ENCODE measurements at regions not wholly inside any gene's neighbourhood (a gene's known extent, or its start where the extent isn't known, plus 50 kb on each side); places are given as distances from the start of the nearest gene placed in this dataset.
"Not testable (repeated sequence)": the region's sequence is repeated elsewhere in the genome, so short reads cannot be mapped to it uniquely, and the experiment has no call there.

DNA sequence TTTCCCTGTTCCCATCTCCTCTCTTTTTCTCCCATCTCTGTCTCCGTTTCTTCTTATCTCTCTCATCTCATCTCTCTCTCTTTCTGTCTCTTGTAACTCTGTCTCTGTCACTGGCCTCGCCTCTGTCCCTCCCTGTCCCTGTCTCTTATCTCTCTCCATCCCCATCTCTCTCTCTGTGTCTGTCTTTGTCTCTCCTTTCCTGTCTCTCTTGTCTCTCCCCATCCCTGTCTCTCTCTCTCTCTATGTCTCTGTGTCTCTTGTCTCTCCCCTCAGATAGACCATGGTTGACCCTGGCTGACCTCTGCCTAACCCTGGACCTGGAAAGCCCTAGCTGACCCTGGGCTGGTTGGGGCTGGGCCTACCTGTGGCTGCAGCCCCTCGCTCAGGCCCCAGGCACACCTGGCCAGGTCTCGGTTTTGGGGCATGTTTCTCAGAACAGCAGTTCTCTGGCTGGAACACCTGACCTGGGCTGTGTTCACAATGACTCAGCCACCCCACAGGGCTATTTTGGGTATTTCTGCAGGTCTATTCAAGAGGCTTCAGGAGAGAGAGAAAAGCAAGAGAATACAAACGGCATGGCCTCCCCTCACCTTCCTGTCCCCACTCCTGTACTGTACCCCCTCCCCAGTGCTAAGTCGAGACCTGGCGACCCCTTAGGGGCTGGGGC, 174.4 kb downstream of the TMEM121 start:
- H3K36me3 ChIP-seq: no peaks in the 10 kb centered on the region

DNA sequence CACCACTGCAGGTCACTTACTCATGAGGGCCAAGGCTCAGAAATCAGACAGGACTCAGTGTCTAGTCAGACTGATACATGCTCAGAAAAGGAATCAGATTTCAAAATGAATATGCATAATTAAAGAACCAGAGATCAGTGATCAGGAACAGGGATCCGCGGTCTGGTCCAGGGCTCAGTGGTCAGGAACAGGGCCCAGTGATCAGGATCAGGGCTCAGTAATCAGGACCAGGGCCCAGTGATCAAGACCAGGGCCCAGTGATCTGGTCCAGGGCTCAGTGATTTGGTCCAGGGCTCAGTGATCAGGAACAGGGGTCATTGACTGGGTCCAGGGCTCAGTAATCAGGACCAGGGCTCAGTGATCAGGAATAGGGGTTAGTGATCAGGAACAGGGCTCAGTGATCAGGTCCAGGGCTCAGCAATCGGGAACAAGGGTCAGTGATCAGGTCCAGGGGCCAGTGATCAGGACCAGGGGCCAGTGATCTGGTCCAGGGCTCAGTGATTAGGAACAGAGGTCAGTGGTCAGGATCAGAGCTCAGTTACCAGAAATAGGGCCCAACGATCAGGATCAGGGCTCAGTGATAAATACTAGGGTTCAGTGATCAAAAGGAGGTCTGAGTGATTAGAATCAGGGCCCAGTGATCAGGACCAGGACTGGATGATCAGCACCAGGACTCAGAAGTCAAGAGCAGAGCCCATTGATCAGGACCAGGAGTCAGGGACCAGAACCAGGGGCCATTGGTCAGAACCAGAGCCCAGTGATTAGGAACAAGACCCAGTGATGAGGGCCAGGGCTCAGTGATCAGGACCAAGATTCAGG, 175.3 kb downstream of the TMEM121 start:
- no peak for DNase-seq (ENCODE audit: low read depth in 1 of 2, low spot score in 1 of 2)
- H3K27ac ChIP-seq: no peak overlapping the region
- H3K36me3 ChIP-seq: no peaks in the 10 kb centered on the region
- H3K9me3 ChIP-seq (ENCODE audit: low read depth): no peaks in the 10 kb centered on the region
- H3K4me3 ChIP-seq: no peak overlapping the region
- H3K27me3 ChIP-seq: no peaks in the 10 kb centered on the region
- TF ChIP-seq, protein P1, sequence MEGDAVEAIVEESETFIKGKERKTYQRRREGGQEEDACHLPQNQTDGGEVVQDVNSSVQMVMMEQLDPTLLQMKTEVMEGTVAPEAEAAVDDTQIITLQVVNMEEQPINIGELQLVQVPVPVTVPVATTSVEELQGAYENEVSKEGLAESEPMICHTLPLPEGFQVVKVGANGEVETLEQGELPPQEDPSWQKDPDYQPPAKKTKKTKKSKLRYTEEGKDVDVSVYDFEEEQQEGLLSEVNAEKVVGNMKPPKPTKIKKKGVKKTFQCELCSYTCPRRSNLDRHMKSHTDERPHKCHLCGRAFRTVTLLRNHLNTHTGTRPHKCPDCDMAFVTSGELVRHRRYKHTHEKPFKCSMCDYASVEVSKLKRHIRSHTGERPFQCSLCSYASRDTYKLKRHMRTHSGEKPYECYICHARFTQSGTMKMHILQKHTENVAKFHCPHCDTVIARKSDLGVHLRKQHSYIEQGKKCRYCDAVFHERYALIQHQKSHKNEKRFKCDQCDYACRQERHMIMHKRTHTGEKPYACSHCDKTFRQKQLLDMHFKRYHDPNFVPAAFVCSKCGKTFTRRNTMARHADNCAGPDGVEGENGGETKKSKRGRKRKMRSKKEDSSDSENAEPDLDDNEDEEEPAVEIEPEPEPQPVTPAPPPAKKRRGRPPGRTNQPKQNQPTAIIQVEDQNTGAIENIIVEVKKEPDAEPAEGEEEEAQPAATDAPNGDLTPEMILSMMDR (IDR thresholded peaks at IDR 0.05; ENCODE audit: low read depth, low read length): no peak
- no peaks in the 10 kb centered on the region for H3K4me1 ChIP-seq (ENCODE audit: low read depth)

More for the DNA sequence above, 174.4 kb downstream of the TMEM121 start:
- H3K4me1 ChIP-seq (ENCODE audit: low read depth): no peaks in the 10 kb centered on the region
- no peak for DNase-seq (ENCODE audit: low read depth in 1 of 2, low spot score in 1 of 2)
- H3K9me3 ChIP-seq (ENCODE audit: low read depth): no peaks in the 10 kb centered on the region
- TF ChIP-seq, protein P1 (IDR thresholded peaks at IDR 0.05; ENCODE audit: low read depth, low read length): no peak
- H3K27ac ChIP-seq: no peak overlapping the region
- no peak overlapping the region for H3K4me3 ChIP-seq
- no peaks in the 10 kb centered on the region for H3K27me3 ChIP-seq

- H3K4me3 ChIP-seq: no peak overlapping the region
- no peak for DNase-seq (ENCODE audit: low read depth in 1 of 2, low spot score in 1 of 2)
- H3K36me3 ChIP-seq: no peaks in the 10 kb centered on the region
- no peaks in the 10 kb centered on the region for H3K4me1 ChIP-seq (ENCODE audit: low read depth)
- H3K27me3 ChIP-seq: no peaks in the 10 kb centered on the region
- H3K9me3 ChIP-seq (ENCODE audit: low read depth): no peaks in the 10 kb centered on the region
- TF ChIP-seq, protein P1 (IDR thresholded peaks at IDR 0.05; ENCODE audit: low read depth, low read length): no peak
- no peak overlapping the region for H3K27ac ChIP-seq
These were observed 176.0 kb downstream of the TMEM121 start for GRCh38 chr14:105702275-105702817.

DNA sequence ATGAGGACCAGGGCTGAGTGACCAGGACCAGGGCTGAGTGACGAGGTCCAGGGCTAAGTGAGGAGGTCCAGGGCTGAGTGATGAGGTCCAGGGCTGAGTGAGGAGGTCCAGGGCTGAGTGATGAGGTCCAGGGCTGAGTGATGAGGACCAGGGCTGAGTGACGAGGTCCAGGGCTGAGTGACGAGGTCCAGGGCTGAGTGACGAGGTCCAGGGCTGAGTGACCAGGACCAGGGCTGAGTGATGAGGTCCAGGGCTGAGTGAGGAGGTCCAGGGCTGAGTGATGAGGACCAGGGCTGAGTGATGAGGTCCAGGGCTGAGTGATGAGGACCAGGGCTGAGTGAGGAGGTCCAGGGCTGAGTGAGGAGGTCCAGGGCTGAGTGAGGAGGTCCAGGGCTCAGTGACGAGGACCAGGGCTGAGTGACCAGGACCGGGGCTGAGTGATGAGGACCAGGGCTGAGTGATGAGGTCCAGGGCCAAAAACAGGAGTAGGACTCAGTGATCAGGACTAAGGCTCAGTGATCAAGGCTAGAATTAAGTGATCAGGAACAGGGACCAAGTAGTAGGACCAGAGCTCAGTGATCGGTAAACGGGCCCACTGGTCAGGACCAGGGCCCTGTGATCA, 176.8 kb downstream of the TMEM121 start:
- H3K27ac ChIP-seq; DNase-seq (ENCODE audit: low read depth in 1 of 2, low spot score in 1 of 2); H3K27me3 ChIP-seq; H3K4me3 ChIP-seq; H3K4me1 ChIP-seq (ENCODE audit: low read depth); H3K36me3 ChIP-seq; H3K9me3 ChIP-seq (ENCODE audit: low read depth): not testable (repeated sequence)

- H3K9me3 ChIP-seq (ENCODE audit: low read depth); H3K36me3 ChIP-seq; H3K27me3 ChIP-seq; H3K27ac ChIP-seq; H3K4me1 ChIP-seq (ENCODE audit: low read depth); DNase-seq (ENCODE audit: low read depth in 1 of 2, low spot score in 1 of 2); H3K4me3 ChIP-seq: not testable (repeated sequence)
These were observed 177.7 kb downstream of the TMEM121 start for GRCh38 chr14:105704091-105704490.

DNA sequence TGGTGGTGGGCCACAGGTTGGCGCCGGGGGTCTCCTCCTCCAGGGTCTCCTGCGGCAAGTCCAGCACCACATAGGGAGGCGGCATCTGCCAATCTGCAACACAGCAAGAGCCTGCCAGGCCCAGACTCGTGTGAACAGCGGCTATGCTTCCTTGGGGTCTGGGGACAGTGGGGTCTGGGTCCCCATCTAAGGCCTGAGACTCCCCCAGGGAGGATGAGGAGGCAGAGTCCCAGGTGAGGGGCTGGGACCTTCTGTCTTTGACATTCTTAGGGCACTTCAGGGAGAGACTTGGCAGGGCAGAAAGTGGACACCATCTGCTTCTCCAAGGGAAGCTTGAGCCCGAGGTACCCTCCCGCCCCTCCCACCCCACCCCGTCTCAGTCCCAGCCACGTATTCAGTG, 178.1 kb downstream of the TMEM121 start:
- not testable (repeated sequence) for H3K9me3 ChIP-seq (ENCODE audit: low read depth); DNase-seq (ENCODE audit: low read depth in 1 of 2, low spot score in 1 of 2)

DNA sequence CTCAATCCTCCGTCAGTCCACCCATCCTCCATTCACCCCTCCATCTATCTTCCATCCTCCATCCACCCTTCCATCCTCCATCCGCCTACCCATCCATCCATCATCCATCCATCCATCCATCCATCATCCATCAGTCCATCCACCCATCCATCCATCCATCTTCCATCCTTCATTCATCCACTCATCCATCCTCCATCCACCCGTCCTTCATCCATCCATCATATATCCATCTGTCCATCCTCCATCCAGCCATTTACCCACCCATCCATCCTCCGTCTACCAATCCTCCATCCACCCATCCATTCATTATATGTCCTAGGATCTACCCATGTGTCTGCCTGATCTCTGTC, 179.1 kb downstream of the TMEM121 start:
- not testable (repeated sequence) for H3K27ac ChIP-seq; H3K4me3 ChIP-seq; H3K27me3 ChIP-seq; H3K9me3 ChIP-seq (ENCODE audit: low read depth); DNase-seq (ENCODE audit: low read depth in 1 of 2, low spot score in 1 of 2); H3K4me1 ChIP-seq (ENCODE audit: low read depth); H3K36me3 ChIP-seq

More for the DNA sequence above, 178.1 kb downstream of the TMEM121 start:
- not testable (repeated sequence) for H3K27ac ChIP-seq; H3K4me1 ChIP-seq (ENCODE audit: low read depth); H3K4me3 ChIP-seq; H3K36me3 ChIP-seq; H3K27me3 ChIP-seq

- not testable (repeated sequence) for H3K36me3 ChIP-seq; H3K27me3 ChIP-seq; H3K9me3 ChIP-seq (ENCODE audit: low read depth); H3K4me1 ChIP-seq (ENCODE audit: low read depth); DNase-seq (ENCODE audit: low read depth in 1 of 2, low spot score in 1 of 2); H3K27ac ChIP-seq; H3K4me3 ChIP-seq
These were observed 179.7 kb downstream of the TMEM121 start for GRCh38 chr14:105705862-105706700.

DNA sequence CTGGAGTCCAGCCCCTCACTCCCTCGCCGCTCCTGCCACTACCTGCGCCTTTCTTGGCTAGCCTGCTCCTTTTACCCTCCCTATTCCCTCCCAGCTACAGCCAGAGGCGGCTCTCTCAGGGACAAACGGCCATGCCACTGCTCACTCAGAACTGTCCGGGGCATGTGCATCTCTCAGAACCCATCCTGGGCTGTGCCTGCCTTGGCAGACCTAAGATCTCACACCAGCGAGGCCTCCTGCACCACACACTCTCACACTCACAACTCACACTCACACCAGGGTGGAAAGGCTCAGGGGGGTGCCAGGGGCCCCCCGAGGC, 180.3 kb downstream of the TMEM121 start:
- H3K36me3 ChIP-seq; H3K4me1 ChIP-seq (ENCODE audit: low read depth); H3K27me3 ChIP-seq; H3K27ac ChIP-seq; H3K4me3 ChIP-seq; DNase-seq (ENCODE audit: low read depth in 1 of 2, low spot score in 1 of 2); H3K9me3 ChIP-seq (ENCODE audit: low read depth): not testable (repeated sequence)

DNA sequence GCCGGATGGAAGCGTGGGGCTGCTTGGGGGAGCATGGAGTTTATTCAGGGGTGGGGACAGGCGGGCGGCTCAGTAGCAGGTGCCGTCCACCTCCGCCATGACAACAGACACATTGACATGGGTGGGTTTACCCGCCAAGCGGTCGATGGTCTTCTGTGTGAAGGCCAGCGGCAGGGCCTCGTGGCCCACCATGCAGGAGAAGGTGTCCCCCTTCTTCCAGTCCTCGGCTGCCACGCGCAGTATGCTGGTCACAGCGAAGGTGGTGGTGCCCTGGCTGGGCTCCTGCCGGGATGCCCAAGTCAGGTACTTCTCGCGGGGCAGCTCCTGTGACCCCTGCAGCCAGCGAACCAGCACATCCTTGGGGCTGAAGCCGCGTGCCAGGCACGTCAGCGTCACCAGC, 180.7 kb downstream of the TMEM121 start:
- not testable (repeated sequence) for H3K4me1 ChIP-seq (ENCODE audit: low read depth); H3K27me3 ChIP-seq; H3K36me3 ChIP-seq; H3K4me3 ChIP-seq; H3K9me3 ChIP-seq (ENCODE audit: low read depth); H3K27ac ChIP-seq; DNase-seq (ENCODE audit: low read depth in 1 of 2, low spot score in 1 of 2)
